ENCODE measurements at regions not wholly inside any gene's neighbourhood (a gene's known extent, or its start where the extent isn't known, plus 50 kb on each side); places are given as distances from the start of the nearest gene placed in this dataset.

DNA sequence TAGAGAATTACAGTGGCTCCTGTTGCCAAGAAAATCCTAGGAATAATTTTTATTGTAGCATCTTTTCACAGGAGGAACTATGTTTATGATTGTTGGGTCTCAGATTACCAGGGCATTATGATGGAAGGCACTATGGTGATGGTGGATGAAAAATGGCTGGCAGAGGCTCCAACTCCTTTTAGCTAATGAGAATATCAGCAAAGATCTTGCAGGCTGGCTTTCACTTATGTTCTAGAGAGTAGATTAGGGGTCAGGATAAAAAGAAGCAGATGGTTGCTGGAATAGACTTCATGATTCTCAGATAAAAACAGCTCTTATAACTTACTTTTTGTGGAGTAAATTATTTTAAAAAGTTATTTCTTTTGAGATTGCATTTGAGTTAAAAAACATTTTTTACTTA, 501.9 kb downstream of the TRHDE start:
- TF ChIP-seq POLR2AphosphoS5 (IDR thresholded peaks at IDR 0.05) = no peak
- no peak for TF ChIP-seq EP300 (IDR thresholded peaks at IDR 0.05)
- TF ChIP-seq, protein P1, sequence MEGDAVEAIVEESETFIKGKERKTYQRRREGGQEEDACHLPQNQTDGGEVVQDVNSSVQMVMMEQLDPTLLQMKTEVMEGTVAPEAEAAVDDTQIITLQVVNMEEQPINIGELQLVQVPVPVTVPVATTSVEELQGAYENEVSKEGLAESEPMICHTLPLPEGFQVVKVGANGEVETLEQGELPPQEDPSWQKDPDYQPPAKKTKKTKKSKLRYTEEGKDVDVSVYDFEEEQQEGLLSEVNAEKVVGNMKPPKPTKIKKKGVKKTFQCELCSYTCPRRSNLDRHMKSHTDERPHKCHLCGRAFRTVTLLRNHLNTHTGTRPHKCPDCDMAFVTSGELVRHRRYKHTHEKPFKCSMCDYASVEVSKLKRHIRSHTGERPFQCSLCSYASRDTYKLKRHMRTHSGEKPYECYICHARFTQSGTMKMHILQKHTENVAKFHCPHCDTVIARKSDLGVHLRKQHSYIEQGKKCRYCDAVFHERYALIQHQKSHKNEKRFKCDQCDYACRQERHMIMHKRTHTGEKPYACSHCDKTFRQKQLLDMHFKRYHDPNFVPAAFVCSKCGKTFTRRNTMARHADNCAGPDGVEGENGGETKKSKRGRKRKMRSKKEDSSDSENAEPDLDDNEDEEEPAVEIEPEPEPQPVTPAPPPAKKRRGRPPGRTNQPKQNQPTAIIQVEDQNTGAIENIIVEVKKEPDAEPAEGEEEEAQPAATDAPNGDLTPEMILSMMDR (IDR thresholded peaks at IDR 0.05) = no peak
- no peak for TF ChIP-seq POLR2A (IDR thresholded peaks at IDR 0.05)
- H3K27ac ChIP-seq = no peak overlapping the region

DNA sequence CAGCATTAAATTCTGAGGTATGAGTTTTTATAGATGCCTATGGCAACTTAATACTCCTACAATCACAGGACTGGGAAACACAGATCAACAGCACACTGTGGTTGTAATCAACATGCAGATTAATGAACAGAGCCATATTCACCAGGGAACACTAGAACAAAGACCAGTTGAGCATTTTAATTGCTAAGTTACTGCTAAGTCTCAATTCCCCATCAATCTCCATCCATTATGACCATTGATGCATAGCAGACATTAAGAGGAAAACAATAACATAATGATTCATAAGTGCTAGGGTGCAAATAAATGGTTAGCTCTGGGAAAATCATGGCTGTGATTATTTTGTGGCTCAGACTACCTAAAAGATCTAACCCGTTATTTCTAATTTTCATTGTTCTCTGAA, 505.6 kb downstream of the TRHDE start:
- no peak for DNase-seq (ENCODE audit: low spot score in 2 of 2)
- TF ChIP-seq, protein P1 (IDR thresholded peaks at IDR 0.05) = no peak
- TF ChIP-seq POLR2AphosphoS5 (IDR thresholded peaks at IDR 0.05) (no peak), POLR2A (IDR thresholded peaks at IDR 0.05) (no peak), EP300 (IDR thresholded peaks at IDR 0.05) (no peak)
- Histone ChIP-seq H3K4me3 (no peak overlapping the region), H3K4me1 (no peaks in the 10 kb centered on the region), H3K27ac (no peak overlapping the region), H3K9me3 (no peaks in the 10 kb centered on the region), H3K36me3 (no peaks in the 10 kb centered on the region), H3K27me3 (no peaks in the 10 kb centered on the region)
- 93% methylated on average over 1 of the region's 1 CpG for WGBS

More for the DNA sequence above, 501.9 kb downstream of the TRHDE start:
- no peak overlapping the region for H3K4me3 ChIP-seq
- no peaks in the 10 kb centered on the region for H3K27me3 ChIP-seq
- no peaks in the 10 kb centered on the region for H3K4me1 ChIP-seq
- H3K36me3 ChIP-seq = no peaks in the 10 kb centered on the region
- no peaks in the 10 kb centered on the region for H3K9me3 ChIP-seq
- no peak for DNase-seq (ENCODE audit: low spot score in 2 of 2)

DNA sequence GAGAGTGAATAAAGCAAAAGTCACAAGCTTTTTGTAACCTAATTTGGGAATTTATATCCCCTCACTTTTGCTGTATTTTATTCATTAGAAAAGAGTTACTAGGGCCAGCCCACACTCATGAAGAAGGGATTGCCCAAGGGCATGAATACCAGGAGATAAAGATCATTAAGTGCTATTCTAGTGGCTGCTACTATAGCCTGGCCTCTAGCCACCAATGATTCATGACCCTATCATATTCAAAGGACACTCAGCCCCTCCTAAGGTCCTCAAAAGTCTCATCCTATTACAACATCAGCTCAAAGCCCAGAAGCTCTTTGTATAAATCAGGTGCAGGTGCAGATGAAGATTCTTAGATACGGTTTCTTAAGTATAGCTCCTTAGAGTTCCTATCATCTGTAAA, 518.1 kb downstream of the TRHDE start:
- TF ChIP-seq, protein P1 (IDR thresholded peaks at IDR 0.05) = no peak
- TF ChIP-seq POLR2AphosphoS5 (IDR thresholded peaks at IDR 0.05) (no peak), POLR2A (IDR thresholded peaks at IDR 0.05) (no peak), EP300 (IDR thresholded peaks at IDR 0.05) (no peak)
- WGBS = 25% methylated on average over 1 of the region's 1 CpG
- Histone ChIP-seq H3K36me3 (no peaks in the 10 kb centered on the region), H3K4me1 (no peaks in the 10 kb centered on the region), H3K9me3 (peaks cover 6% of the 10 kb centered on the region), H3K27ac (no peak overlapping the region), H3K4me3 (no peak overlapping the region), H3K27me3 (no peaks in the 10 kb centered on the region)
- DNase-seq (ENCODE audit: low spot score in 2 of 2) = no peak

DNA sequence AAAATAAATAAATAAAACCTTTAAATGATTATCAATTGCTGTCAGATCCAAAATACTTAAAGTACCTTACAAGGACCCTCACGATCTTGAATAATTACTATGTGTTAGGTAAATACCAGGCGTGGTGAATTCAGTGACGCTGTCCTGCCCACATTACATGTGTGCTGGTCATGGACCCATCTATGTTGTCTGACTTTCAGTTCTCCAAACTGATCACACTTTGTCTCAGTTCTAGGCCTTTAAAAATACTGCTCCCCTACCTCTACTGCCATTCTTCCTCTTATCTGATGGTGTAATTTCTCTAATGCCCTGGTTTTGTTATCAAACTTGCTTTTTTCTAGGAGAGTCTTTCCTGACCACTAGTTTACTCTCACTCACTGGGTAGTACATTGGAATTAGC, 520.7 kb downstream of the TRHDE start:
- WGBS = 91% methylated on average over 3 of the region's 3 CpGs
- Histone ChIP-seq H3K36me3 (no peaks in the 10 kb centered on the region), H3K27ac (no peak overlapping the region), H3K27me3 (no peaks in the 10 kb centered on the region), H3K9me3 (peaks cover 23% of the 10 kb centered on the region), H3K4me1 (no peaks in the 10 kb centered on the region), H3K4me3 (no peak overlapping the region)
- DNase-seq (ENCODE audit: low spot score in 2 of 2) = no peak
- no peak for TF ChIP-seq EP300 (IDR thresholded peaks at IDR 0.05)
- TF ChIP-seq, protein P1 (IDR thresholded peaks at IDR 0.05) = no peak
- no peak for TF ChIP-seq POLR2AphosphoS5 (IDR thresholded peaks at IDR 0.05)
- TF ChIP-seq POLR2A (IDR thresholded peaks at IDR 0.05) = no peak

DNA sequence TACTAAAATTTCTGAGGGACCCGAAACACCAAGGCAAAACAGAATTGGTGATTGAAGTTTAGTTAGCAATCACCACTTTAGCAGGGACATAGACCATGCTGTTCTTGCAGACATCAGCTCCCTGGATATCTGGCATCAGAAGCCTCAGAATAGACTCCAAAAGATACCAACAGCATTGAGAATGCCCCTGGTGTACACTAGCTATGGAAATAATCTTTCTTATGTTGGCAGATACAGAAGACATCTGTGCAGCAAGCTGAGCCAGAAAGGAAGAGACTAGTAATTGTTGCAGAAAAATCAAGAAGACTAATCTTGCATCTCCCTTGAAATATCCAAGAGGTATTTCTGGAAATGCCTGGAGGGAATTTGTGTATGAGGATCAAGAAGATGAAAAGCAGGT, 521.6 kb downstream of the TRHDE start:
- Histone ChIP-seq H3K27ac (no peak overlapping the region), H3K4me3 (no peak overlapping the region), H3K9me3 (peaks cover 23% of the 10 kb centered on the region), H3K36me3 (no peaks in the 10 kb centered on the region), H3K27me3 (no peaks in the 10 kb centered on the region), H3K4me1 (no peaks in the 10 kb centered on the region)
- 90% methylated on average over 1 of the region's 1 CpG for WGBS
- no peak for DNase-seq (ENCODE audit: low spot score in 2 of 2)
- TF ChIP-seq, protein P1 (IDR thresholded peaks at IDR 0.05) = no peak
- no peak for TF ChIP-seq EP300 (IDR thresholded peaks at IDR 0.05)

Measured in suprapubic skin (tissue), 4 donors.